Keratinocyte (primary cell): ENCODE measurements at regions not wholly inside any gene's neighbourhood (a gene's known extent, or its start where the extent isn't known, plus 50 kb on each side); places are given as distances from the start of the nearest gene placed in this dataset.

Experiments
- EZH2 ChIP-seq: IDR thresholded peaks from one replicate; pipeline ENCODE4 v1.6.1; 2012; ENCODE audit warnings: inconsistent platforms, mild to moderate bottlenecking, low read length, moderate library complexity
- TF ChIP-seq, protein P1 (sequence below), 3 experiments: IDR thresholded peaks in 1 of 3; conservative IDR thresholded peaks in 1 of 3; optimal IDR thresholded peaks in 1 of 3; 2 replicates in 2 of 3; 3 replicates in 1 of 3; pipeline versions ENCODE3 to v1.5.1; 2011; ENCODE audit warnings: low read length in 3 of 3, mild to moderate bottlenecking in 3 of 3, moderate library complexity in 2 of 3, control low read depth in 1 of 3, inconsistent platforms in 1 of 3; ENCODE audit not compliant: insufficient read depth in 2 of 3; ENCODE audit errors: extremely low read depth in 1 of 3

DNA sequence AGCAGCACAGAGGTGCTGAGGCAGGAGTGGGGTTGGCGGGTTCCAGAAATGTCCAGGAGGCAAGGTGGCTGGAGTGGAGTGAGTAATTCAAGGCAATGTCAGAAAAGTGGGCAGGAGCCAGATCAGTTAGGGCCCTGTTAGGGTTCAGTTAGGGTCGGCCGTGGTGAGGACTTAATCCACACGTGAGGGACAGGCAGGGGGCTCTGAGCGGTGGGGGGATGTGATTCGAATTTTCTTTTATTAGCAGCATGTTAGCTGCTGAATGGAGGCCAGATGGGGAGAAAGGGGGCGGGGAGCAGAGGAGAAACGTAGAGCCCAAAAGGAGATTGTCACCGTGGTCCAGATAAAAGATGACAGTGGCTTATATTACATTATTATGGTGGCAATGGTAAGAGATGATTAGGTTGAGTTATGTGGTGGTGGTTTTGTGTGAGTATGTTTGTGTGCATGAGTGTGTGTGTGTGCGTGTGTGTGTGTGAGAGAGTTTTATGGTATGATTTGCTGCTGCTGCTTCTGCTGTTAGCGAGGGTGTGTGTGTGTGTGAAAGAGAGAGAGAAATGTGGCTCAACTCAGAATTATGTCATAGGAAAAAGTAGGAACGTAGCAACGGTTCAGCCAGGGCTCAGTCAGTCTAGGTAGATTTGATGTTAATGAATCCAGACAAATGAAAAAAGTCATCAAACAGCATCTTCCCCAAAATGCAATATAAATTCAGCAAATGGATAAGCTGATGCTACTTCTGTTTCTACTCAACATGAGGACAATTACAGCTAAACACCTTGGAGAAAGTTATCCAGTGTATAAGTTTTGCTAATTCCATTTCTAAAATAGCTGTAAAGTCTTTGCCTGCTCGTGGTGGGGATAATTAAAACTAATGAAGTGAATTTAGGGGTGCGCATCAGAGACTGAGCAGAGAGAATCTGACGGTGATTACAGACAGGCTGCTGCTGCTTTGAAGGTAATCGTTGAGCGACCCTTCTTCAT is 390.6 kb downstream of the HAPSTR1 start:
- TF ChIP-seq, protein P1, sequence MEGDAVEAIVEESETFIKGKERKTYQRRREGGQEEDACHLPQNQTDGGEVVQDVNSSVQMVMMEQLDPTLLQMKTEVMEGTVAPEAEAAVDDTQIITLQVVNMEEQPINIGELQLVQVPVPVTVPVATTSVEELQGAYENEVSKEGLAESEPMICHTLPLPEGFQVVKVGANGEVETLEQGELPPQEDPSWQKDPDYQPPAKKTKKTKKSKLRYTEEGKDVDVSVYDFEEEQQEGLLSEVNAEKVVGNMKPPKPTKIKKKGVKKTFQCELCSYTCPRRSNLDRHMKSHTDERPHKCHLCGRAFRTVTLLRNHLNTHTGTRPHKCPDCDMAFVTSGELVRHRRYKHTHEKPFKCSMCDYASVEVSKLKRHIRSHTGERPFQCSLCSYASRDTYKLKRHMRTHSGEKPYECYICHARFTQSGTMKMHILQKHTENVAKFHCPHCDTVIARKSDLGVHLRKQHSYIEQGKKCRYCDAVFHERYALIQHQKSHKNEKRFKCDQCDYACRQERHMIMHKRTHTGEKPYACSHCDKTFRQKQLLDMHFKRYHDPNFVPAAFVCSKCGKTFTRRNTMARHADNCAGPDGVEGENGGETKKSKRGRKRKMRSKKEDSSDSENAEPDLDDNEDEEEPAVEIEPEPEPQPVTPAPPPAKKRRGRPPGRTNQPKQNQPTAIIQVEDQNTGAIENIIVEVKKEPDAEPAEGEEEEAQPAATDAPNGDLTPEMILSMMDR (optimal IDR thresholded peaks at IDR 0.05 in 1 of 3, IDR thresholded peaks at IDR 0.05 in 1 of 3, conservative IDR thresholded peaks at IDR 0.05 in 1 of 3; ENCODE audit: extremely low read depth in 1 of 3, insufficient read depth in 2 of 3, low read length in 3 of 3), result no peak
- TF ChIP-seq EZH2, result no peak
